Suppressor macrophage treated with lipopolysaccharide for 4 hours (primary cell): ENCODE measurements at regions not wholly inside any gene's neighbourhood (a gene's known extent, or its start where the extent isn't known, plus 50 kb on each side); places are given as distances from the start of the nearest gene placed in this dataset.

Experiments used
- DNase-seq: peaks from one replicate; pipeline ENCODE4 v3.0.0-alpha.2; 2020

DNA sequence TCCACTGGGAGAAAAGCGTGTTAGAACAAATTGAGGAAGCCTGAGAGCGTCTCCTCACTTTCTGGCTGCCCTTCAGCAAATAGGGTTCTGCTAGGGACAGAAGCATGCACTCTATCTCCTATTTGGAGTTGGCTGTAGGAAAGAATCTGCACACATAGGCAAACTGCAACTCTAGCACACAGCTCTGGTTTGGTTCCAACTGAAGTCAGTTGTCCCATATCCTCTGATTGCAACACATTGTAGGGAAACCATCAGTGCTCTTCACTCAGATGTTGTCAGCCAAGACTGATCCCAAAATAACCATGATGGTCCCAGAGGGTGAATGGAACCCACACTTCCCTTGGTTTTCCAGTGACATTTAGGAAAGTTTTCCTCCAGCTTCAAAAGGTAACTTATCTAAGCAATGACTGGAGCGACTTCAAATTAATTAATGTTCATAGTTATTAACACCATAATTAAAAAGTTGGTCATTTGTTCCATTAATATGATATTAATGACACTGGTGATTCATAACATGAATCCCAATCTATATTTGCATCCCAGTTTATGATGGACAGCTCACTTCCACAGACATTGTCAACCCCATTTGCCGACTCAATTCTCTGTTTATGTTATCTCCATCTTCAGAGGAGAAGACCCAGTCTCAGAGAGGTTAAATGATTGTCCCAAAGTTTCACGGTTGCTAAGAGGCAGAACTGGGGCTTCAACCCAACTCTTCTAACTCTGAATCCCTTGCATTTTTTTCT is 136.7 kb upstream of the ZNF462 start:
- no peak for DNase-seq

DNA sequence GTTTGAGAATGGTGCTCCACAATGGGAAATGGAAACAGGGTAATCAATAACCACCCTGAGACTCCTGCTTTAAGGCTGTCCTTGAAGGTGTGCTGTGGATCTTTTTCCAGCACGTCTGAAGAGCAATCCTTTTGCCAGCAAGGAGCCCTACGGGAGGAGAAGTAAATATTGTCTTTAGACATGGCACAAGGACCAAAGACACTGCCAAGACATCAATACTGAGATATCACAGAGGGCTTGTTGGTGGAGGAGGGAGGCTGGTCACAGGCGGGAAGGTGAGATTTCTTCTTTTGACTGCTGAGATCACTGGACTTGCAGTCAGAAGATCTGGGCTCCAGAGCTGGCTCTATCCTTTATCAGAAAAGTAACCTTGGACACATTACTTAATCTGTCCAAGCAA is 135.0 kb upstream of the ZNF462 start:
- DNase-seq = no peak

DNA sequence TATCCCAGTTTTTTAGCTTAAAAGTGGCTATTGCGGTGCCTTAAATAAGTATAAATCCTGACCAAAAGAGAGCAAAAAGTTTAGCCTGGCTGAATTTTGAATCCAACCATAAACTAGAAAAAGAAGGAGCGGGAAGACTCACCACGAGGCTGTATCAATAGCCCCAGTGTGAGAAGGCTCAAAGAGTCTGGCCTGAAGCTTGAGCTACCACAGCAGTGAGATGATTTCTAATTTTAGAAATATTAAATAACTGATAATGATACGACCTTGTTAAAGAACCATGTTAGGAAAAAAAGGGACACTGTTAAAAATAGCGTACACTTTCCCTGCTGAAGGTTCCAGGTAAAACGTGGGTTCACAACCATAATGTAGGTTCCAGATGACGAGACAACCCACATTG is 134.1 kb upstream of the ZNF462 start:
- no peak for DNase-seq

DNA sequence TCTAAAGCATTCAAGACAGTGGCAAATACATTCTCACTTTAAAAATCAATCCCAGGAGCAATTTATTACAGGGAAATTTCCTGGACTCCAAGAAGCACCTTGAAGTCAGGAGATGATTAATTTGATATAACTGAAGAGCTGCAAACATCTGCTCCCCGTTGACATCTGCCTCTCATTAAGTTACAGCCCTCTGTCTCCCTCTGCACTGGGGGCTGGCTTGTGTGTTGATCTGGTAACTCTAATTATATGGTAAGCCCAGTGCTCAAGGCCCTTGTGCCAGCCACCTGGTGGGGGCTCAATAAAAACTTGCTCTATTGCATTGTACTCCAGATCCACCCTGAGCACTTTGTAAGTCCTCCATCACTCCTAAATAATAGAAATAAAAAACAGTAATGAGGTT is 131.1 kb upstream of the ZNF462 start:
- DNase-seq = no peak

DNA sequence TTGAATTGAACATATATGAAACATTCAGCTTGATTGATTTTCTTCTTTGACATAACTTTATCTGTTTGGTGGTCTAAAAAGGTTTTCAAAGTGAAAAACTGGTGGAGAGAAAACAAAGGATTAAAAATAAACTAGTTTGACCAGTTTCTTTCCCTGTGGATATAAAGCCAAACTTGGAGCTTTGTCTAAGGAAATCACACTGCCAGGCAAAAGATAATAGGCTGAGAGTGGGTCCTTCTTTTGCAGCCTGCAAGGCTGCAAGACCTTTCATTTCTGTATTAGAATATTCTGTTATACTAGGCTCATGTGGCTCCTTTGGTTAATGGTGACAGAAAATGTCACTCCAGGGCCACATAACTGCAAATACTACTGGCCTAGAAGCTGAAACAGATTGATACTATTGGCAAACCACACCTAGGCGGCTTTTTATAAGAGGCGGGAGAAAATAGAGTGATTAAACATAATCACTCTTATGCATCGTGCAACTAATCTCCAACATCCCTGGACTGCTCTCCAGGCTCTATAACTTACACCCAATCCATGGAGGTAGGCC is 129.1 kb upstream of the ZNF462 start:
- DNase-seq = no peak

DNA sequence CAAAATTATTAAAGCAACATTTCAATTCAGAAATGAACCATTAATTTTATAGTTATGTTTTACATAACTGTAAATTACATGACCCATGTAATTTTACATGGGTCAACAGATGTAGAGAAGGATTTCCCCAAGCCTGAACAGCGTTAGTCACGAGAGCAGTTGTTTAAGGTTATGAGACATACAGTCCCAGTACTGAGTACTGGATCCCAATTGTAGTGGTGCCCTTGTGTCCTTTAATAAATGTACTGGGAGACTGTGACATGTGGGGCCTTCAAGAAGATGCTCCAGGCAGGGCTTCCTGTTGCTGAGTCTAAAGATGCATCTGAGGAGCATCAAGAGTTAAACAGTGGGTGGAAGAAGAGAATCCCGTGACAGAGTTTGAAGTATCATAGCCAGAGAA is 125.5 kb upstream of the ZNF462 start:
- no peak for DNase-seq

DNA sequence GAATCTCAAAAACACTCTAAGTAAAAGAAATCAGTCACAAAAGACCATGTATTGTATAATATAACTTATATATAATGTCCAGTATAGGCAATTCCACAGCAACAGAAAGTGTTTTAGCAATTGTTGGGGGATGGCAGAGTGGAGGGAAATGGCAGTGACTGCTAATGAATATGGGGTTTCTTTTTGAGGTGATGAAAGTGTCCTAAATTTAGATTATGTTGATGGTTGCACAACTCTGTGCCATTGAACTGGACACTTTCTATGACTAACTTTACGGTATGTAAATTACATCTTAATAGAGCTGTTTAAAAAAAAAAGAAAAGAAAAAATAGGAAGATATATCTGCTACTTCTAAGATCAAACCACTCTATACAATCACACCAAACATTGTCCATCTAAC is 124.9 kb upstream of the ZNF462 start:
- DNase-seq = peak; percentile 3

DNA sequence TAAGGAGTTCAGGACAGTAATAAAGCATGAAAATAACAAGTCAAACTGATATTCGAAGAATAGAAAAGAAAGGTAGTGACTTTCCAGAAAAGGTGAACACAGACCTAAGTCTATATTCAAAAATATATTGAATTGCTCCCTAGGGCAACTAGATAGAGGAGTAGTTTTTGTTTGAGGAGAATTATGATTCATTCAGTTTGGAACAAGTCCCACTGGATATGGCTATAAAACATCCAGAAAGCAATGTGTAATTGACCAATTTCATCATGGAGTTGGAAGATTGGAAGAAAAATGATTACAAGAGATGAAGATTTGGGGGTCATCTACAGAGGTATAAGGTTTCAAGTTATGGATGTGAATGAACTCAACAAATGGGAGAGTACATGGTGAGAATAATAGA is 117.5 kb upstream of the ZNF462 start:
- DNase-seq = no peak

DNA sequence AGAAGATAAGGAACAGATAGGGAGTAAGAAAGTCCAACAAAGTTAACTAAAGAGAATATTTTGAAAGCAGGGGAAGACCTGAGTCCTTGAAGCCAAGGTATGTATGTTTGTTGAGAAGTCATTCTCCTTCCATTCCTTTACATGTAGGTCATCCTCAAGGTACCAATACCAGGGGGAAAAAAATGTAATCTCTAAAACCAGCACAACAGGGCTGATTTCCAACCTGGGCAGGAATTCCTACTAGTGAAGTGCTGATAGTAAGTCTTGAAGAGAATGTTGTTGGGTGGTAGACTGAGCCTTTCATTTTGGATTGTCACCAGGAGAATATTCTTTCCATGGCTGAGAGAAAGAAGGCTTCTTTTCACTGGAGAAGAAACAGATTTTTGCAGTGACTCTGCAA is 117.1 kb upstream of the ZNF462 start:
- DNase-seq = no peak

DNA sequence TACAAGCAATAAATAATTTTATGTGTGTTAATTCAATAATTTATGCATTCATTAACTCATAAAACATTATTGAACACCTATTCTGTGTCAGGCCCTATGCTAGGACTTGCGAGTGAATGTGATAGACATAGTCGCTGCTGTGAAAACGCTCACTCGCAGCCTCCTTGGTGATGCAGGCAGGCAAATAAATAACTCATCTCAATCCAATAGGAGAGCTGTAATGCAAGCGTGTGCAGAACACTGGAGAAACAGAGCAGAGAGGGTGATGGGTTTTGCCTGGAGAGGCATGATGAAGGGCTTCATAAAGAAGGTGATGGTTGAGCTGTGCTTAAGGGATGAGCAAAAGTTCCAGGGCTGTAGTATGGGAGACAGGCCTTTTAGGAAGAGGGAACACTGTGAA is 111.3 kb upstream of the ZNF462 start:
- DNase-seq = no peak

DNA sequence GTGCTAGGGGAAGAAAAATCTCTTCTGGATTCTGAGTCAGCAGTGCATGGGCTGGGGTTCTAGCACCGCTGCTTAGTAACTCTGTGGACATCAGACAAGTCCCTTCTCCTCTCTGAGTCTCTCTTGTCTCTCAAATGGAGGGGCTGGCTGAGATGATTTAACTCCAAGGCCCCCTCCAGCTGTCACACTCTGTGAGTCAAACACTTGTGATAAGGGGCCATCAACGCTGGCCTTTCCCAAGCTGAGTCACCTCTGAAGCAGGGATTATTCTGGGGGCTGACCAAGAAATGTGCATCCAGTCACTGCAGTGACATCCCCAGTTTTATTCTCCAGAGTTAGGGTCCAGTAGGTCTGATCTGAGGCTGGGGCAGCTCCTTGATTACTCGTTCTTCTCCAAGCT is 110.4 kb upstream of the ZNF462 start:
- DNase-seq = peak; percentile 15

DNA sequence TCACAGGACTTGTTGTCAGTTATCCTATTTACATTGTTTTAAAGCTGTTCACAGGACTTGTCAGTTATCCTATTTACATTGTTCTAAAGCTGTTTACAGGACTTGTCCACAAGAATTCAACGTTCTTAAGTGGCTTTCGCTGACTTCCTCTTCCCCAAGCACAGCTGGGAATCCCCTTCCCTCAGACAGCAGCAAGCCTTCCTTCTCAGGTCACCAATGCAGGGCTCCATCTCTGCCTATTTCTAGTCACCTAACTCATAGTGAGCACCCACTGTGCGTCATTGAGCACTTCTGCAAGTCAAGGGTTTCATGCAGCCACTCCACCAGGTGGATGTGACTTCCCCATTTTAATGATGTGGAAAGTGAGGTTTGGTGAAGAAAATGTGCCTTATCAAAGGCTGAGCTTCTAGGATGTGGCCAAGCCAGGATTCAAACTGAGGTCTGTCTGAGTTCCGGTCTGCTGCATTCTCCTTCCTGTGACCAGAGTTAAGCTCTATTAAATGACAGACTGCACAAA is 109.8 kb upstream of the ZNF462 start:
- DNase-seq = peak; percentile 44

DNA sequence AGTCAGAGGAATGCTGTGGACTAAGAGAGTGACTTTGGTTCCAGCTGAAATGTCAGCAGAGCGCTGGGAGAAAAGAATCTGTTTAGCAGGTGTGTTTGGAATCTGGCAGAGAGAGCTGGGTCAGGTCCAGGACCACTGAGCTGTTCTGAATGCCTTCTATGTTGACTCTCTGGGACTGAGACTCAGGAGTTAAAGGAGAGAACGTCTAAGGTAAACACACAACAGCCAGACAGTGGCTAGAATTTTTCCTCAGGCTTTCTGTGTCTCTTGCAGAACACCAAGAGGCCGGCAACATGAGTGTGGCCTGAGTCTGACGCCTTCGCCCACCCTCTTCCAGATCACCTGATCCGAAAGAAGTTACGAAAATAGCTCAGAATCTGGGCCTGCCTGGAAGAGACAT is 107.2 kb upstream of the ZNF462 start:
- no peak for DNase-seq

DNA sequence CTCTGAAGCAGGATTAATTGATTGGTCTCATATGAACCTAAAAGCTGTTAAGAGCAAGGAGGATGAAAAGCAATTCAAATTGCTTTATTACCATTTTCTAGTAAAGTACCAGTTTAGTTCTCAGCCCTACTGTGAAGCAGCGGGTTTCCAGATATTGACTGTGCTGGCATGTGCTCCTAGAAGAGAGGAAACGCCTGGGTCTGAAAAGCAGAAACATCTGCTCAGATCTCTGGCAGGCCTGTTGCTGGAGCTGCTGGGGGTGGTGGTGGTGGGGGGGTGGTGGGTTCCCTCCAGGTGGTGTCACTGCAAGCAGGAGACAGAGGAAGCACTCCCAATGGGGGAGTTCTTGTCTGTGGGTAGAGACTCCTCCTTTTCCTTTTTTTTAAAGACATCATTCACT is 105.5 kb upstream of the ZNF462 start:
- no peak for DNase-seq

DNA sequence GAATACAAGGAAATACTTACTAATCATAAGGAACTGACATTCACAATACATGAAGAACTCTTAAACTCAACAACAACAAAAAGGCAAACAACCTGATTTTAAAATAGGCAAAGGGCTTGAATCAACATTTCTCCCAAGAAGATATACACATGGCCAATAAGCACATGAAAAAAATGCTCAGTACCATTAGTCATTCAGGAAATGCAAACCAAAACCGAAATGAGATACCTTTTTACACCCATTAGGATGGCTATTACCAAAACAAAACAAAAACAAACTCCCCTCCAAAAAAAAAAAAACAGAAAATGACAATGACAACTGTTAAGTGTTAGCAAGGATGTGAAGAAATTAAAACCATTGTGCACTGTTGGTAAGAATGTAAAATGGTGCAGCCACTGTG is 104.1 kb upstream of the ZNF462 start:
- DNase-seq = no peak

DNA sequence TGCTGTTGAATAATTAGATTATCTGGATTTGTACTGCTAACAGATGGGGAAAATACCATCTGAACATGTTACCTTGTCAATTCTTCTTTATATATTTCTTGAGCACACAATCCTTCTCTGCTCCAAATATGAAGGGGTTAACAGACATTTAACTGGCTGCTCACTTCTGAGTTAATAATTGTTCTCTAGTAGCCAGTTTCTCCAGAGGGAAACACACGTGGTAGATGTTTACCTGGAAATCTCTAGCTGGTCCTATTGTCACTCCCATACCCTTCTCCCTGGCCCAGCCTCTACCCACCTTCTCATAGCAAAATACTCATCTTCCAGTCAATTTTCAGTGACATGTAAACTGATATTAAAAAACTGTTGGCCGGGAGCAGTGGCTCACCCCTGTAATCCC is 101.5 kb upstream of the ZNF462 start:
- DNase-seq = no peak

DNA sequence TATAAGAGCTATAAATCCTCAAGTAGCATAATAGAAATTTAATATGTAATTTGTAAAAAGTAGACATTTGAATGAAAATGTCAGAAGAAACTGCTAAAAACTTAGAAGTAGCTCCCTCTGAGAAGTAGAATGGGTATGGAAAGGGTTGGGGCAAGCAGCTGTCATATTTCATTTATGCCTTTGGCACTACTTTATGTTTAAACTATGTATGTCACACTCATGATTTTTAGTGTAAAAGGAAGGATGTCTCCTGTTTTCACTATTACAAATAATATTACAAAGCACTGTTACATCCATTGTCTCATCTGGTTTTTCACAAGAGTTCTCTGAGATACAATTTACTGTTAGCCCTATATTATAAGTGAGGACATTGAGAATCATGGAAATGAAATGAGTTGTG is 96.3 kb upstream of the ZNF462 start:
- no peak for DNase-seq

DNA sequence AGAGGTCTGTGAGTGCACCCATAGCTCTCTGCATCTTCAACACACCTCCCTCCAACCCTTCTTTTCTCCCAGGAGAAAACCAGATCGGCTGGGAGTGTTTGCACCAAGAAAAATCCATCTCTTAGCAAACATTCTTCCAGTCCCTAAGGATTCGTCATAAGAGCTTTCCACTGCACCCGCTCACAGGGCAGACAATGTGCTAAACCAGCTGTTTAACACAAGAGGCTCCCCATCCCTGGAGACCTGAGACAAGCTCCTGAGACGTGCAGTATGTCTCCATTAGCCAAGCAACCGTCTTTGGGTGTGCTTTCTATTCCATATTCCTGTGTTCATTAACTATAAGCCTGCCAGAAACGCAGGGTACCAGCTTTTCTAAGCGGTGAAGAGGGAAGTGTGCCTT is 93.6 kb upstream of the ZNF462 start:
- no peak for DNase-seq

DNA sequence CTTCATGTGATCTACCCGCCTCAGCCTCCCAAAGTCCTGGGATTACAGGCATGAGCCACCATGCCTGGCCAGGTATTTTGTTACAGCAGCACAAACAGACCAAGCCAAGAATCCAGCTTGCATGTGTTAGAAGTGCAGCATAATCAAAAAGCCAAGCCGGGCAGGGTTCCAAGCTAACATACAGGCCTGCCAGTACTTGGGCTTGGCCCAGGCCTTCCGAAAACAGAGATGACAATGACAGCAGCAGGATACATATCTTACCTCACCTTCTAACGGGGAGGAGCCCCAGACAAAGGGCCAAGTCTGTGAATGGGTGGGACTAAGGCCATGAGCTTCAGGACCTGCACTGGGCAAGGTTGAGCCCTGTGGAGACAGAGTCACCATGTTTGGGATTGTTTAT is 91.4 kb upstream of the ZNF462 start:
- no peak for DNase-seq

DNA sequence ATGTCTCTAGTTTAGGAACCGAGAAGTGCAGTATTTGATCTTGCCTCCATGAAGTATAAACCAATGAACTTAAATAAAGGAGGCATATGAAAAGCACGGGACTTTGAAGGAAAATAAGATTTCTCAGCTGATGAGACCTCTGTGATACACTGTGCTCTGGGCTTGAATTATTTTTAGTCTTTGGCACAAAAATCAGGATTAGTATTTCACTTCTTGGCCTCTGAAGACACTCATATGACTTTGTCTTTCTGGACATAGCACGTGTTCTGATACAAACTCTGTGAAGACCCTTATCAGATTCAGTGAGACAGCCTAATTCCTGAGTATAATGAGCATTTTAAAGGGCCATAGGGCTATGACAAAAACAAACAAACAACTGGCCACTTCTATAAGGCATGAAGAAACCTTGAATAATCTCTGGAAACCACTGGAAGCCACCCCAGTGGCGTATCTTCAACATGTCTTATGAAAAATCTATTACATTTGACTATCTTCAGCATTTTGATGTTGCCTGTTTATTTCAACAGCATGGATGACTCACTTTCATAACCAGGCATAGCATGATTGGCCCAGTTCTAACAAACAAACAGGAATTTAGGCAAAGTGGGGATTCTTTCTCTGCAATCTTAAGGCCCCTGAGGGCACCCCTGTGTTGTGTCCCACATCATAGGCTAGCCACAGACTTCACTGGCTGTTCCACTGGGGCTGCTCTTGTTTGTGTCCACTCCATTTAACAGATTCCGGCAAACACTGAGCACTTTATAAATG is 90.3 kb upstream of the ZNF462 start:
- DNase-seq = no peak

DNA sequence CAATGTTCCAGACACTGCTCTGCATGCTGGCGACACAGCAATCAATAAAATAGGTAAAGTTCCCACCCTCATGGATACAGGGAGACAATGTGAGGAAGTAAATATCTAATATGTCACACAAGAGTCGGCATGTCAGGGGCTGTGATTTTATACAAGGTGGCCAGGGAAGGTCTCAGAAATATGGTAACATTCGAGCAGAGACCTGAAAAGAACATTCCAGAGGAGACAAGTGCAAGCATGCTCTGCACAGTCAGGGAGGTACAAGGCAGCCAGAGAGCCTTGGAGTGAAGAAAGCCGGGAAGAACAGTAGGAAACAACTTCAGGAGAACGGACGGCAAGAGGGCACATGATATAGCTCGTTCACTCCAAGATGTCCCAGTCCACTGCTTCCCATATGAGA is 89.2 kb upstream of the ZNF462 start:
- no peak for DNase-seq

DNA sequence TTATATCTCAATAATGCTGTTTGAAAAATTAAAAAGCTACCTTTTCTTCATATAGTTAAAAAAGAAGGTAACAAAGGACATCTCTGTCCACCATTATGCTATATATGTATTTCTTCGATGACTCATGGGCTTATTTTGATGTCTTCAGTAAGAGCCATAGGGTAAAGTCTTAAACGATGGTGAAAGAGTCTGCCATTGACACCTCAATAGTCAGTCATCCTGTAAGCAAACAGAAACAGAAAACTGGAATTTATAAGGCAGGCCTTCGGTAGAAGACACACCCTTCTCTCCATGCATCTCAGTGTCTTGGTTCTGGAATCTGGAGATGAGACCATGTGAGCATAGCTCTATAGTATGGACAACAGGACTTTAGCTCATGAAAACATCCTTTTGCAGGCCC is 87.0 kb upstream of the ZNF462 start:
- no peak for DNase-seq

DNA sequence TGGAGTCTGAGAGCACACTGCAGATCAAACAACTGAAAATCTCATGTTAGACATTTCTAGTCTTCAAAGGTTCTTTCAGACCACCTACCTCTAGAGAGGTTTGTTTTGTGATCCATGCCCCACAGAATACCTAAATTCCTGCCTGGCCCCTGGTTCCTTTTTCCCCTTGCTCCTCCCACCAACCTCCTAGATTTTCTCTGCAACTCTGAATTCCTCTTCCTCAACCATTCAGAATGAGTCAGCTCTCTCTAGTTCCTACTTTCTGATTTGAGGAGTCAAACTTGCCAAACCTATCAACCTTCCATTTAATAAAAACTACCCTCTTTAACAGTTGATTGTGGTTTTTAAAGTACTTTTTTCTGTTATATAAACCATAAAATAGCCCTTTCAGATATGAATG is 83.2 kb upstream of the ZNF462 start:
- peak; percentile 59 for DNase-seq

DNA sequence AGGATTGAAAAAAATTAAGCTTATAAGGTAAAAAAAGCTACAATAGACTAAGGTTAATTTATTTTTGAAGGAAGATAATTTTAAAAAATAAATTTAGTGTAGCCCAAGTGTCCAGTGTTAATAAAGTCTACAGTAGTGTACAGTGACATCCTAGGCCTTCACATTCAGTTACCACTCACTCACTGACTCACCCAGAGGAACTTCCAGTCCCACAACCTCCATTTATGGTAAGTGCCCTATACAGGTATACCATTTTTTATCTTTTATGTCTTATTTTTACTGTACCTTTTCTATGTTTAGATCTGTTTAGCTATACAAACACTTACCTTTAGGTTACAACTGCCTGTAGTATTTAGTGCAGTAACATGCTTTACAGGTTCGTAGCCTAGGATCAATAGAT is 79.8 kb upstream of the ZNF462 start:
- DNase-seq = no peak
